ENCODE measurements at regions not wholly inside any gene's neighbourhood (a gene's known extent, or its start where the extent isn't known, plus 50 kb on each side); places are given as distances from the start of the nearest gene placed in this dataset.

- ATAC-seq, result no peak
- DNase-seq (ENCODE audit: low spot score), result no peak
Observed at GRCh38 chr2:60067006-60067405, 486.4 kb downstream of the BCL11A start.

- ATAC-seq (no peak), DNase-seq (ENCODE audit: low spot score) (no peak)
Observed at GRCh38 chr2:60066096-60066839, 487.2 kb downstream of the BCL11A start.

GRCh38 chr2:60064687-60065389 lies 488.6 kb downstream of the BCL11A start:
- DNase-seq (ENCODE audit: low spot score) (no peak), ATAC-seq (no peak)

GRCh38 chr2:60058781-60059180 lies 494.7 kb downstream of the BCL11A start:
- ATAC-seq (no peak), DNase-seq (ENCODE audit: low spot score) (no peak)

GRCh38 chr2:60054571-60055340 lies 498.7 kb downstream of the BCL11A start:
- ATAC-seq, result no peak
- DNase-seq (ENCODE audit: low spot score), result no peak

GRCh38 chr2:60053791-60054190 lies 499.7 kb downstream of the BCL11A start:
- no peak for DNase-seq (ENCODE audit: low spot score)
- ATAC-seq, result no peak

GRCh38 chr2:60052601-60053000 lies 500.9 kb downstream of the BCL11A start:
- ATAC-seq (no peak), DNase-seq (ENCODE audit: low spot score) (no peak)

- no peak for ATAC-seq
Observed at GRCh38 chr2:60051991-60052390, 501.5 kb downstream of the BCL11A start.

GRCh38 chr2:60047944-60048525 lies 505.4 kb downstream of the BCL11A start:
- DNase-seq (ENCODE audit: low spot score) (no peak), ATAC-seq (no peak)

More at GRCh38 chr2:60051991-60052390, 501.5 kb downstream of the BCL11A start:
- DNase-seq (ENCODE audit: low spot score), result no peak

GRCh38 chr2:60047347-60047746 lies 506.1 kb downstream of the BCL11A start:
- ATAC-seq, result no peak
- DNase-seq (ENCODE audit: low spot score), result no peak

- no peak for DNase-seq (ENCODE audit: low spot score)
- no peak for ATAC-seq
Observed at GRCh38 chr2:60046529-60046928, 506.9 kb downstream of the BCL11A start.

- ATAC-seq (no peak), DNase-seq (ENCODE audit: low spot score) (no peak)
Observed at GRCh38 chr2:60045456-60045855, 508.0 kb downstream of the BCL11A start.

- DNase-seq (ENCODE audit: low spot score), result no peak
- no peak for ATAC-seq
Observed at GRCh38 chr2:60044484-60044883, 509.0 kb downstream of the BCL11A start.

- DNase-seq (ENCODE audit: low spot score) (no peak), ATAC-seq (no peak)
Observed at GRCh38 chr2:60042023-60042422, 511.4 kb downstream of the BCL11A start.

GRCh38 chr2:60033325-60033724 lies 520.1 kb downstream of the BCL11A start:
- ATAC-seq (no peak), DNase-seq (ENCODE audit: low spot score) (no peak)

- DNase-seq (ENCODE audit: low spot score) (no peak), ATAC-seq (no peak)
Observed at GRCh38 chr2:60029566-60029883, 523.9 kb downstream of the BCL11A start.

- ATAC-seq (no peak), DNase-seq (ENCODE audit: low spot score) (no peak)
Observed at GRCh38 chr2:60028849-60029565, 524.4 kb downstream of the BCL11A start.

GRCh38 chr2:60025496-60025895 lies 528.0 kb downstream of the BCL11A start:
- DNase-seq (ENCODE audit: low spot score) (no peak), ATAC-seq (no peak)

- DNase-seq (ENCODE audit: low spot score), result no peak
- no peak for ATAC-seq
Observed at GRCh38 chr2:60023256-60023985, 530.0 kb downstream of the BCL11A start.

- no peak for DNase-seq (ENCODE audit: low spot score)
- no peak for ATAC-seq
Observed at GRCh38 chr2:60007671-60008070, 545.8 kb downstream of the BCL11A start.

All from left lobe of liver (tissue), 2 donors.